ENCODE measurements at regions not wholly inside any gene's neighbourhood (a gene's known extent, or its start where the extent isn't known, plus 50 kb on each side); places are given as distances from the start of the nearest gene placed in this dataset.

DNA sequence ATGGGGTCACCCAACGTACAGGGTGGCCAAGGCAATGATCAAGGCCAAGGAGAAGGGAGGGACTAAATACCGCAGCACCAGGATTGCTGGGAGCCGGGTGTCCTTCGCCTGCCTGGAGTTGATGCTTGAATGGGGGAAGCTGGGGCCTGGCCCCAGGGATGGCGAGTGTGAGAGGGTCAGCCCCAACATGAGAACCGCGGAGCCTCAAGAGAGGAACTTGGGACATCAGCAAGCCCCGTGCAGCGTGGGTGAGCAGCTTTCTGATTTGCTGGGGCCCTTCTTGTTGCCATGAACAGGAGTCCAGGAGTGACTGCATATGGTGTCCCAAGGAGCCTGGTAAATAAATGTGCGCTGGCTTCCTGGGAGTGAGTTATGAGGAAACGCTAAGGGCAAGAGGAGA, 72.8 kb upstream of the PITRM1 start:
- H2BK15ac ChIP-seq (replicated peaks; ENCODE audit: low read depth): no peak overlapping the region
- H3K4me3 ChIP-seq (ENCODE audit: low read length): no peak overlapping the region
- no peak overlapping the region for H3K4me2 ChIP-seq (ENCODE audit: low read length)
- H3K27me3 ChIP-seq (ENCODE audit: insufficient read depth, low read length, poor library complexity): no peaks in the 10 kb centered on the region
- WGBS (ENCODE audit: extremely low coverage, insufficient coverage, low lambda C conversion rate): no CpG with 5 or more reads among the region's 11 CpGs
- no peak overlapping the region for H2AK5ac ChIP-seq (ENCODE audit: low read length)
- no peak overlapping the region for H3K9ac ChIP-seq (ENCODE audit: low read length)
- no peak overlapping the region for H2BK120ac ChIP-seq (ENCODE audit: low read depth, low read length)
- H3K79me2 ChIP-seq (ENCODE audit: control insufficient read depth, insufficient read depth, low read length): no peaks in the 10 kb centered on the region
- no peaks in the 10 kb centered on the region for H3K79me1 ChIP-seq (ENCODE audit: low read length)
- no peak overlapping the region for H3K23ac ChIP-seq (ENCODE audit: low read length)
- no peak overlapping the region for H3K18ac ChIP-seq (ENCODE audit: low read length)
- H3K4ac ChIP-seq (ENCODE audit: low read depth, low read length): no peak overlapping the region
- no peak overlapping the region for H4K8ac ChIP-seq (ENCODE audit: low read depth, low read length)
- no peak overlapping the region for H3K27ac ChIP-seq (ENCODE audit: low read depth, low read length)
- H2BK5ac ChIP-seq (ENCODE audit: low read length): no peak overlapping the region
- H3K36me3 ChIP-seq (ENCODE audit: control insufficient read depth, insufficient read depth, low read length): no peaks in the 10 kb centered on the region
- no peak for DNase-seq
- no peaks in the 10 kb centered on the region for H3K4me1 ChIP-seq (ENCODE audit: control insufficient read depth, low read depth, low read length)
- no peak overlapping the region for H4K5ac ChIP-seq (ENCODE audit: low read length)
- no peak overlapping the region for H3K56ac ChIP-seq (ENCODE audit: low read length)

DNA sequence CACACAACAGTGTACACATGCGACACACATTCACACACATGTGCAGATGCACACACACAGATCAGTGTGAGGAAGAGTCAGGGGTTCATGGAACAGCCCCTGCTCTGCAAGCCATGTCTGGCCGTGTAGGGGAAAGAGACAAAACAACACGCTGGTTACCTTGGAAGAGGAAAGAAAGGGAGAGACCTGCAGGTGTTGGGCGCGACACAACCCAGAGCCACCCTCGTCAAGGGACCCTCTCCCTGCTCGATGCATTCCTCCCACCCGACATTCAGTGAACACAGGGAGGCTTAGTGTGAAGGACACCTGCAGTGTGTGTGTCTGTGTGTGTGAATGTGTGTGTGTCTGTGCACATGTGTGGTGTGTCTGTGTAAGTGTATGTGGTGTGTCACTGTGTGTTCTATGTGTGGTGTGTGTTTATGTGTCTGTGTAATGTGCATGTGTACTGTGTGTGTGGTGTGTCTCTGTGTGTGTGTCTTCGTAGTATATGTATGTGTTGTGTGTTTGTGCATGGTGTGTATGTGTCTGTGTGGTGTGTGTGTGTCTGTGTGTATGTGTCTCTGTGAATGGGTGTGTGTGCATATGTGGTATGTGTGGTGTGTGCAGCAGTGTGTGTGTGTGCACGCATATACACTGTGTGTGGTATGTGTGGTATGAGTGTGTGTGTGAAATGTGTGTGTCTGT, 69.5 kb upstream of the PITRM1 start:
- Histone ChIP-seq H2BK120ac (ENCODE audit: low read depth, low read length) (no peak overlapping the region), H3K18ac (ENCODE audit: low read length) (no peak overlapping the region), H4K5ac (ENCODE audit: low read length) (no peak overlapping the region), H2BK5ac (ENCODE audit: low read length) (no peak overlapping the region), H2BK15ac (replicated peaks; ENCODE audit: low read depth) (no peak overlapping the region), H3K27ac (ENCODE audit: low read depth, low read length) (no peak overlapping the region), H4K8ac (ENCODE audit: low read depth, low read length) (no peak overlapping the region), H3K27me3 (ENCODE audit: insufficient read depth, low read length, poor library complexity) (no peaks in the 10 kb centered on the region), H2AK5ac (ENCODE audit: low read length) (peak overlapping the region; percentile 49), H3K4ac (ENCODE audit: low read depth, low read length) (no peak overlapping the region), H3K23ac (ENCODE audit: low read length) (peak overlapping the region; percentile 80), H3K79me1 (ENCODE audit: low read length) (no peaks in the 10 kb centered on the region), H3K79me2 (ENCODE audit: control insufficient read depth, insufficient read depth, low read length) (no peaks in the 10 kb centered on the region), H3K36me3 (ENCODE audit: control insufficient read depth, insufficient read depth, low read length) (no peaks in the 10 kb centered on the region), H3K56ac (ENCODE audit: low read length) (peak overlapping the region; percentile 59), H3K4me2 (ENCODE audit: low read length) (no peak overlapping the region), H3K4me1 (ENCODE audit: control insufficient read depth, low read depth, low read length) (no peaks in the 10 kb centered on the region), H3K9ac (ENCODE audit: low read length) (no peak overlapping the region), H3K4me3 (ENCODE audit: low read length) (no peak overlapping the region)
- WGBS (ENCODE audit: extremely low coverage, insufficient coverage, low lambda C conversion rate): no CpG with 5 or more reads among the region's 10 CpGs
- DNase-seq: no peak

DNA sequence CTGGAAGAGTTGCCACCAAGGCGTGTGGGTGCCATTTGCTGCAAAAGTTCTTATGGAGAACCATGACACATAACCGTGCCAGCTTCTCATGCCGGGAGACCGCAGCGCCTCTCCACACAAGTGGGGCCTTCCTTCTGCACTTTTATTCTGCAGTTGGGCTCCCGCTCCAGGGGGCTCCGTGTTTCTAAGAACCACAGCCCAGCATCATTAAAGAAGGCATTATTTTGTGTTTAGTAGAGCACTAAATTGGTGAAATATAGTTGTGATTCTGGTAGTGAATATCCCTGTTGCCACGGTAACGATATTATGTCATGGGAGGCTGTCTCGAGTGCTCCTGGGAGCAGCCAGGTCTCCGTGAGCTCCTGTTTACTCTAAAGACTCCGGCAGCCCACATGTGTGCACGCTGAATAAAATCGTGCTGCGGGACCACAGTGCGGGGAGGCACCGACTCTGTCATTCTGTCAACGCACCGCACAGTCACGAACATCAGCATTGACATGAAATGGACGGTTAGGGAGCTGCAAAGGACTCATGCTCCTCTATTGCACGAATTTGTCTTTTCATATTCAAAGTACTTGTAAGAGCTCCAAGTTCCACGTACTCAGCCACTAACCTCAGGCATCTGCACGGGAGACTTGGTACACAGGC, 68.8 kb upstream of the PITRM1 start:
- H3K18ac ChIP-seq (ENCODE audit: low read length): no peak overlapping the region
- no peaks in the 10 kb centered on the region for H3K4me1 ChIP-seq (ENCODE audit: control insufficient read depth, low read depth, low read length)
- no peak overlapping the region for H3K27ac ChIP-seq (ENCODE audit: low read depth, low read length)
- H3K4ac ChIP-seq (ENCODE audit: low read depth, low read length): no peak overlapping the region
- H3K4me2 ChIP-seq (ENCODE audit: low read length): no peak overlapping the region
- no peak overlapping the region for H3K4me3 ChIP-seq (ENCODE audit: low read length)
- no peak overlapping the region for H2AK5ac ChIP-seq (ENCODE audit: low read length)
- H2BK5ac ChIP-seq (ENCODE audit: low read length): no peak overlapping the region
- no peak overlapping the region for H2BK15ac ChIP-seq (replicated peaks; ENCODE audit: low read depth)
- H4K8ac ChIP-seq (ENCODE audit: low read depth, low read length): no peak overlapping the region
- H3K56ac ChIP-seq (ENCODE audit: low read length): no peak overlapping the region
- no peaks in the 10 kb centered on the region for H3K79me1 ChIP-seq (ENCODE audit: low read length)
- DNase-seq: no peak
- no peak overlapping the region for H3K9ac ChIP-seq (ENCODE audit: low read length)
- no peak overlapping the region for H4K5ac ChIP-seq (ENCODE audit: low read length)
- H2BK120ac ChIP-seq (ENCODE audit: low read depth, low read length): no peak overlapping the region
- H3K27me3 ChIP-seq (ENCODE audit: insufficient read depth, low read length, poor library complexity): no peaks in the 10 kb centered on the region
- no CpG with 5 or more reads among the region's 24 CpGs for WGBS (ENCODE audit: extremely low coverage, insufficient coverage, low lambda C conversion rate)
- peak overlapping the region; percentile 80 for H3K23ac ChIP-seq (ENCODE audit: low read length)
- no peaks in the 10 kb centered on the region for H3K79me2 ChIP-seq (ENCODE audit: control insufficient read depth, insufficient read depth, low read length)
- no peaks in the 10 kb centered on the region for H3K36me3 ChIP-seq (ENCODE audit: control insufficient read depth, insufficient read depth, low read length)

DNA sequence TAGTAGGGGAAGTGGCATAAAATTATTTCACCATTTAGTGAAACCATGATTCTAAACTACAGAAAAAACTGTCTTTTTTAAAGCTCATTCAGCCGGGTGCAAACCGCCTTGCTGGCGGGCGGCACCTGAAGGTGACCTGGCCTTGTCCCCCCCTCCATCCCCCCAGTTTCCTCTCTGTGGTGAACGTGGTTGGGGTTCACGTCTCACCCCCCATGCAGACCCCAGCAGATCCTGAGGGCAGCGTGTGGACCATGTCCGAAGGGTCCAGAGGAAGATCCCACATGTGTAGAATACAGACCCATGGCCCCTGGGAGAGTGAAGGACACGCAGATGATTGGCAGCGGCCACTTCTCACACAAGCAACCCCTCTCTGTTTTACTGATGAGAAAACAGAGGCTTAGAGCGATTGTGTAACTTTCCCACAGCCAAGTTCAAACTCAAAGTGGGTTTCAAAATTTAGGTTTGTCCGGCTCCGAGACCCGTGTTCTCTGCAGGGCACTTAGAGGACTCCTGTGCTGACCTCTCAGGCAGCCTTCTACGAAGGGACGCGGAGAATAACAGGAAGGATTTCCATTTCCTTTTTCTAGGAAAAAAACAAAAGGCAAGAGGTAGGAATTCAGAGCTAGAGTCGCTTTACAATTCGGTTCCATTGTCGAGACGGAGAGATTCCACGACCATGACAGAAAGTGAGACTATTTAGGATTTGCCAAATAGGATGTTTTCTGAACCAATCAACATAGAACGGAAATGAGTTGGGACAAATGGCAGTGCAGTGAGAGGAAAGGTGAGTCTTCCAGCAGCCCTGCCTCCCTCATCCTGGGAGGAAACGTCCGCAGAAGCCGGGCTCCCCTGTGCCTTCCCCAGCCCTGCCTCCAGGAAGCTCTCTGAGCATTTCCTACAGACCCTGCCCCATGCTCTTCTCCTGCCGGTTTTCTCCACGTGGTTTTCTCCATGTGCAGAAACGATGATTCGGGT, 67.6 kb upstream of the PITRM1 start:
- no peaks in the 10 kb centered on the region for H3K27me3 ChIP-seq (ENCODE audit: insufficient read depth, low read length, poor library complexity)
- H3K79me2 ChIP-seq (ENCODE audit: control insufficient read depth, insufficient read depth, low read length): no peaks in the 10 kb centered on the region
- no peak overlapping the region for H3K4ac ChIP-seq (ENCODE audit: low read depth, low read length)
- peak overlapping the region; percentile 25 for H3K56ac ChIP-seq (ENCODE audit: low read length)
- H3K4me3 ChIP-seq (ENCODE audit: low read length): no peak overlapping the region
- H2BK120ac ChIP-seq (ENCODE audit: low read depth, low read length): no peak overlapping the region
- no peak overlapping the region for H3K27ac ChIP-seq (ENCODE audit: low read depth, low read length)
- H3K79me1 ChIP-seq (ENCODE audit: low read length): no peaks in the 10 kb centered on the region
- no peak overlapping the region for H3K4me2 ChIP-seq (ENCODE audit: low read length)
- H3K4me1 ChIP-seq (ENCODE audit: control insufficient read depth, low read depth, low read length): no peaks in the 10 kb centered on the region
- no peak overlapping the region for H2BK15ac ChIP-seq (replicated peaks; ENCODE audit: low read depth)
- H2BK5ac ChIP-seq (ENCODE audit: low read length): no peak overlapping the region
- no peak overlapping the region for H3K23ac ChIP-seq (ENCODE audit: low read length)
- no peak overlapping the region for H4K8ac ChIP-seq (ENCODE audit: low read depth, low read length)
- H3K9ac ChIP-seq (ENCODE audit: low read length): no peak overlapping the region
- no CpG with 5 or more reads among the region's 30 CpGs for WGBS (ENCODE audit: extremely low coverage, insufficient coverage, low lambda C conversion rate)
- H3K36me3 ChIP-seq (ENCODE audit: control insufficient read depth, insufficient read depth, low read length): no peaks in the 10 kb centered on the region
- H4K5ac ChIP-seq (ENCODE audit: low read length): no peak overlapping the region
- H3K18ac ChIP-seq (ENCODE audit: low read length): no peak overlapping the region
- no peak overlapping the region for H2AK5ac ChIP-seq (ENCODE audit: low read length)
- DNase-seq: peak; percentile 35

DNA sequence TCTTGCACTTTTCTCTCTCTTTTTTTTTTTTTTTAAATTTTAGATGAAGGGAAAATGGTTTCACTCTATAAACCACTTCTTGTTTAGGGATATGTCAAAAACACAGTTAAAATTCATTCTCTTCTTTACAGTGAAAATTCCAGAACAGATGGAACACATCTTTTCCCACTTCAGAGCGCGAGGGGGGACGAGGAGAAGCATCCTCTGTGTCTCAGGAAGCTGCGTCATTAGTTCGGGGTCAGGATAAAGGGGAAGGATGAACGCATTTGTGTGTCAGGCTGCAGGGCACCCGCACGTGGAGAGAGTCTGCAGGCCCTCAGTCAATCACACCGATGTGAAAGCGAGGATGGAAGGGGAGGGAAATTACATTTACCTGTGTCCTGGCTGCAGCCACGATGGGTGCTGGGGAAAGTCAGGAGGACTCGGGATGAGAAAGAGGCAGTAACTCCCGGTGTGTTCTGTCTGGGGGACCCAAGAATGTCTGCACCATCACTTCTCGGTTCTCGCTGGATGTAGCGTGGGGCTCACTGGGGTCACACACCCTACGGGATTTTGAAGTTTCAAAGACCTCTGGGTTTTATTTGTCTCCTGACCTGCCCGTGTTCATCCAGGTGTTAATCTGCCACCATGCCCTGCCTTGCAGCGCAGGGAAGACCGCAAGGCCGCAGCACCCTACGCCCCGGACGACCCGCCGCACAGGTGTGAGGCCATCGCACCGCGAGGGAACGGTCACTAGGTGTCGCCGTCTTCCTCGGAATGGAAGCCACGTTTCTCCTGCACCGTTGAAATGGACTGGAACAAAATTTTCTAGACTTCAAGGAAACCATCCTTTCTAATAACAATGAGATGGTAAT, 66.7 kb upstream of the PITRM1 start:
- H2AK5ac ChIP-seq (ENCODE audit: low read length): no peak overlapping the region
- H2BK5ac ChIP-seq (ENCODE audit: low read length): no peak overlapping the region
- H4K5ac ChIP-seq (ENCODE audit: low read length): no peak overlapping the region
- H3K9ac ChIP-seq (ENCODE audit: low read length): no peak overlapping the region
- no peak overlapping the region for H2BK120ac ChIP-seq (ENCODE audit: low read depth, low read length)
- WGBS (ENCODE audit: extremely low coverage, insufficient coverage, low lambda C conversion rate): no CpG with 5 or more reads among the region's 35 CpGs
- no peak overlapping the region for H3K56ac ChIP-seq (ENCODE audit: low read length)
- no peak overlapping the region for H3K18ac ChIP-seq (ENCODE audit: low read length)
- no peaks in the 10 kb centered on the region for H3K79me1 ChIP-seq (ENCODE audit: low read length)
- H2BK15ac ChIP-seq (replicated peaks; ENCODE audit: low read depth): no peak overlapping the region
- H3K27ac ChIP-seq (ENCODE audit: low read depth, low read length): no peak overlapping the region
- no peaks in the 10 kb centered on the region for H3K4me1 ChIP-seq (ENCODE audit: control insufficient read depth, low read depth, low read length)
- no peak overlapping the region for H3K4ac ChIP-seq (ENCODE audit: low read depth, low read length)
- no peak overlapping the region for H4K8ac ChIP-seq (ENCODE audit: low read depth, low read length)
- H3K4me3 ChIP-seq (ENCODE audit: low read length): no peak overlapping the region
- no peak overlapping the region for H3K23ac ChIP-seq (ENCODE audit: low read length)
- DNase-seq: peak; percentile 60
- H3K27me3 ChIP-seq (ENCODE audit: insufficient read depth, low read length, poor library complexity): no peaks in the 10 kb centered on the region
- no peaks in the 10 kb centered on the region for H3K79me2 ChIP-seq (ENCODE audit: control insufficient read depth, insufficient read depth, low read length)
- H3K4me2 ChIP-seq (ENCODE audit: low read length): no peak overlapping the region
- no peaks in the 10 kb centered on the region for H3K36me3 ChIP-seq (ENCODE audit: control insufficient read depth, insufficient read depth, low read length)

Data from mesendoderm (in vitro differentiated cells).